Skin epidermis (tissue), 12 donors: ENCODE measurements at regions not wholly inside any gene's neighbourhood (a gene's known extent, or its start where the extent isn't known, plus 50 kb on each side); places are given as distances from the start of the nearest gene placed in this dataset.
"Not testable (repeated sequence)": the region's sequence is repeated elsewhere in the genome, so short reads cannot be mapped to it uniquely, and the experiment has no call there.

Experiments used
- H3K27ac ChIP-seq, 21 experiments: fragments of 200-600 bp; sonication (generic) in 11 of 21; one replicate each; pipeline ENCODE4 v1.5.0; 2020; ENCODE audit warnings: mild to moderate bottlenecking in 3 of 21, inconsistent platforms in 2 of 21, moderate library complexity in 2 of 21
- H3K4me3 ChIP-seq, 7 experiments: fragments of 200-600 bp; sonication (generic) in 2 of 7; one replicate each; pipeline ENCODE4 v1.5.0; 2020; ENCODE audit warnings: inconsistent platforms in 2 of 7, mild to moderate bottlenecking in 2 of 7, moderate library complexity in 1 of 7

DNA sequence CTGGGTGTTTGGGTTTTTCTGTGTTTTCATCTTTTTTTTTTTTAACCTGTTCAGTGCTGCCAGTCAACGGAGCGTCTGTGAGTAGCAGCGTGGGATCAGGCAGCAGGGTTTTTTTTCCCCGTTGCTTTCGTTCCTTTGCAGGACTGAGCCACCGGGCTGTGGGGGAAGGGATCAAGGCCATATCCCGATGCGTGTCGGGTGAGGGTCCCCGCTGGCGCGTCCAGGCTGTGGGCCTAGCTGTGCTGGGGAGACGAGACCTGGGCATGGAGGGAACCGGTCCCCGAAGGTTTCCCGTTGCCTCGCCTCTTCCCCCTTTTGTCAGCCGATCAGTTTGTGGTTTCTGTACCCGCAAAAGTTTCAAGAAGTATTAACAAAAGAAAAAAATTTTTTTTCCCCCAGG is 218.1 kb downstream of the POTED start:
- H3K4me3 ChIP-seq, H3K27ac ChIP-seq: not testable (repeated sequence)

DNA sequence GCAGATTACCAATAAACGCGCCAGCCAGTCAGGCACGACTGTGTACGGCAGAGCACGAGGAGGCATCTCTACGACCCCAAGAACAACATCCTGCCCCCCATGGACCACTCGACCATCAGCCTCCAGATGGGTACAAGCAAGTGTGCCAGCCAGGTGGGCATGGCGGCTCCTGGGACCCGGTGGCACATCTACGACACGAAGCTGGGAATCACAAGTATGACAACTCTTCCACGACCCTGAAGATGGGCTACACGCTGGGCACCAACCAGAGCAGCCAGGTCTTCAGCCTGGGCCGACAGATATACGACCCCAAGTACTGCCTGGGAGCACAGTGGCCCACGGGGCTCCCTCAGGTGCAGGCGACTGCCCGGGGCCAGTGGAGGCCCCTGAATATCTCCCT is 217.6 kb downstream of the POTED start:
- Histone ChIP-seq H3K4me3 (no peak overlapping the region), H3K27ac (no peak overlapping the region)

DNA sequence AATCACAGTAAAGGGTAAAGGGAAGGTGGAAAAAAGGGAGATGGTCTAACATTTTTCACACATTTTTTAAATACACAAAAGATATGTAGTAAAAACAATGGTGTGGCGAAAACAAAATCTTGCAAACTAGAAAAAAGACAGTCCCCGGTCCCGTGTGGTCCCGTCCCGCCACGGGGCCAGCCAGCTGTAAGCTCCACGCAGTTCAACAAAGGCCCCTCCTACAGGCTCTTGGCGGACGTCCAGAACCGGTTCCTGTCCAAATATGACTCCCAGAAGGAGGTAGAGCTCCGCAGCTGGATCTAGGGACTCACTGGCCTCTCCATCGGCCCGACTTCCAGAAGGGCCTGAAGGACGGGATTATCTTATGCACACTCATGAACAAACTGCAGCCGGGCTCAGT is 216.9 kb downstream of the POTED start:
- not testable (repeated sequence) for H3K27ac ChIP-seq, H3K4me3 ChIP-seq

- not testable (repeated sequence) for H3K4me3 ChIP-seq, H3K27ac ChIP-seq
Observed at GRCh38 chr21:13825218-13825778, 215.7 kb downstream of the POTED start.

DNA sequence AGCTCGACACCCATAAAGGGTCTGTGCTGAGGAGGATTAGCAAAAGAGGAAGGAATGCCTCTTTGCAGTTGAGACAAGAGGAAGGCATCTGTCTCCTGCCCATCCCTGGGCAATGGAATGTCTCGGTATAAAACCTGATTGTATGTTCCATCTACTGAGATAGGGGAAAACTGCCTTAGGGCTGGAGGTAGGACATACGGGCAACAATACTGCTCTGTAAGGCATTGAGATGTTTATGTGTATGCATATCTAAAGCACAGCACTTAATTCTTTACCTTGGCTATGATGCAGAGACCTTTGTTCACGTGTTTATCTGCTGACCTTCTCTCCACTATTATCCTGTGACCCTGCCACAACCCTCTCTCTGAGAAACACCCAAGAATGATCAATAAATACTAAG is 210.7 kb downstream of the POTED start:
- not testable (repeated sequence) for H3K27ac ChIP-seq, H3K4me3 ChIP-seq

- not testable (repeated sequence) for H3K27ac ChIP-seq, H3K4me3 ChIP-seq
Observed at GRCh38 chr21:13812191-13812590, 202.6 kb downstream of the POTED start.

DNA sequence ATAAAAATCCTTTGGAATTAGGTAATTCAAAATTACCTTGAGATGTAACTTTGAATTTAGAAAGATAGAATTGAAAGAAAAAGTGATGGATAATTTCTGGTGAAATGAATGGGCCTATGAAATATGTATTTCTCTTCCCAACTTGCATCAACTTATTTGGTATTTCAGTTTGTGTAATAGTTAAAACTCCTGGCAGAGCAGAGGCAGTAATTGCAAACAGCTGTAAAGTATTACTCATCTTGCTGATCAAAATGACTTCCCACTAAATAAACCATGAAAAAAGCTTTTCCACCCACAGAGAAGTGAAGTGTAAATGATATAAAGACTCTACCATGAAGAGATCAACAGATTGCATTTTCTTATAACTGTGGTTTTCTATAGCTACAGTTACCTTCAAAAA is 201.0 kb downstream of the POTED start:
- H3K27ac ChIP-seq, H3K4me3 ChIP-seq: not testable (repeated sequence)

- H3K4me3 ChIP-seq, H3K27ac ChIP-seq: not testable (repeated sequence)
Observed at GRCh38 chr21:13806444-13806843, 196.9 kb downstream of the POTED start.

DNA sequence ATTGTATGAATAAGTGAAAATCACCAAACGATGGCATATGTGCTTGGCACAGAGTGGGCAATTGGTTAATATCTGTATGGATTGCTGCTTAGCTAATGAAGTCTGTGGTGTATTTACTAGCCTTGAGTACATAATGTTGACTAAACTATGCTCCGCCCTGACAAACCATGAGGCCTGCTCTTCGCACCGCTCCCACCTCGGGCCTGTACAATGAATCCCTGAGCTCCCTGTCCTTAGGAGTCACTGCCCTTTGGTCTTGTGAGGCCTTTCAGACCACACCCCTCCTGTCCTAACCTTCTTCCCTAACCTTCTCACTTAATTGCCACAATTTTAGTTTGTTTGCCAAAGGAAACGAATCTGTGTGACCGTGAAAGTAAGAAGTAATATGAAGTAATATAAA is 193.2 kb downstream of the POTED start:
- H3K4me3 ChIP-seq, H3K27ac ChIP-seq: not testable (repeated sequence)
